Body of pancreas (tissue), 4 donors: ENCODE measurements at regions not wholly inside any gene's neighbourhood (a gene's known extent, or its start where the extent isn't known, plus 50 kb on each side); places are given as distances from the start of the nearest gene placed in this dataset.

ENCODE experiments used
- ATAC-seq: fragments of 150-250 bp; one replicate; pipeline ENCODE4 v1.9.1; 2016
- DNase-seq, 4 donors: peaks; one replicate each; pipeline ENCODE4 v3.0.0-alpha.2; 2019
- H3K27ac ChIP-seq, 4 donors: fragments of 200-600 bp; sonication (generic); 1 replicate in 3 of 4; 2 replicates in 1 of 4; pipeline versions ENCODE4 v1.5.1 to v1.6.1; 2016 to 2019; ENCODE audit warnings: mild to moderate bottlenecking in 1 of 4, mixed read lengths in 1 of 4, moderate library complexity in 1 of 4
- H3K27me3 ChIP-seq, 2 donors: fragments of 200-600 bp; sonication (generic); one replicate each; pipeline ENCODE4 v1.6.0; 2016; ENCODE audit warnings: mild to moderate bottlenecking in 1 of 2
- H3K36me3 ChIP-seq, 2 donors: fragments of 200-600 bp; sonication (generic); replicated peaks in 1 of 2; 2 replicates each; pipeline ENCODE4 v1.5.1; 2016; ENCODE audit warnings: low read depth in 2 of 2; ENCODE audit not compliant: insufficient read depth in 1 of 2
- H3K4me1 ChIP-seq: fragments of 200-600 bp; sonication (generic); one replicate; pipeline ENCODE4 v1.6.0; 2016
- H3K4me3 ChIP-seq, 2 donors: fragments of 200-600 bp; sonication (generic); 1 replicate in 1 of 2; 2 replicates in 1 of 2; pipeline ENCODE4 v1.5.1; 2016 to 2019
- H3K9me3 ChIP-seq, 3 donors: fragments of 200-600 bp; sonication (generic); 1 replicate in 2 of 3; 2 replicates in 1 of 3; pipeline ENCODE4 v1.5.1; 2016
- POLR2A ChIP-seq, 3 donors: fragments of 450-650 bp; IDR thresholded peaks; one replicate each; pipeline ENCODE4 v1.6.1; 2016; ENCODE audit warnings: antibody characterized with exemption in 3 of 3, mild to moderate bottlenecking in 2 of 3
- WGBS, 2 donors: methylation state at CpG; one replicate each; pipeline ENCODE4 v1.1.5; 2017; 5-methylcytosine and 5-hydroxymethylcytosine counted together
- intact Hi-C: fragments of 100-400 bp; cut with DNase I; formaldehyde crosslinking; loops from one replicate; pipeline ENCODE4 v1.15.1; 2023
- TF ChIP-seq, protein P1 (sequence below), 7 experiments: fragments of 450-650 bp in 4 of 7; fragments of 200-600 bp in 3 of 7; sonication (generic) in 3 of 7; IDR thresholded peaks; one replicate each; pipeline ENCODE4 v1.5.1; 2016 to 2019; ENCODE audit warnings: antibody characterized with exemption in 7 of 7

DNA sequence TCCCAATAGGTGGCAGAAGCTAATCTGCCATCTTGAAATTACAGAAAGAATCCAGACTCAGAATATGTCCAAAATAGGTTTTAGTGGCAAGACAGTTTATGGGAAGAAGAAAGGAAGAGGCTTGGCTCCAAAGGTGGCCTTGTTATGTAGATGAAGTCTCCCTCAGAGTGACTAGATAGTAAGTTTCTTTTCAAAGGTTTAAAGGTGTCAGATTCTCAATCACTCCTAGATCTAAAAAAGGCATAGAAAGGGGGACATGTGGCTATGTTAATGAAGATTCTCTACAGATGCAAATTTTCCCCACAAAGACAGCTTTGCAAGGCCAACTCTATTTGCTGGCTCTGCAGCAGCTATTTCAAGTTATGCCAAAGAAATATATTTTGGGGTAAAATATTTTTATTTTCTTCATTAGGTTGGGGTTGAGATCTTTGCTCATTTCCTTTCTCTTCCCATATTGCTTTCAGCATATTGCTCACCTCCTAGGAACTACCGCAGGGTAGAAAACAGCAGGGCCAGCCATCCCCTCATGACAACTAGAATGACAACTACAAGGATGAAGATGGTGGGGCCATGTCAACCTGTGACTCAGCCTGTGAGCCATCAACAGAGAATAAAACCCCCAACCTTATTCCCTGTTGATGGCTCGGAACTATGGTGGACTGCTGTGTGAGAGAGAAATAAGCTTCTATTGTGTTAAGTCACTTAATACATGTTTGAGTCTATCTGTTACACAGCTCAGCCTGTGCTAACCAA, 274.0 kb upstream of the GALNT17 start:
- no peak overlapping the region for H3K4me3 ChIP-seq
- H3K4me1 ChIP-seq: no peaks in the 10 kb centered on the region
- ATAC-seq (no peak), DNase-seq (no peak)
- no peaks in the 10 kb centered on the region for H3K27me3 ChIP-seq
- 87 to 94% methylated on average over 2 of the region's 2 CpGs for WGBS, 2 donors
- intact Hi-C loops: loop anchor here (2.0 kb wide), 1 partner anchor 873 kb away; no protein-coding TSS in a partner anchor
- H3K36me3 ChIP-seq: no peaks in the 10 kb centered on the region
- TF ChIP-seq POLR2A (IDR thresholded peaks at IDR 0.05): no peak
- TF ChIP-seq, protein P1, sequence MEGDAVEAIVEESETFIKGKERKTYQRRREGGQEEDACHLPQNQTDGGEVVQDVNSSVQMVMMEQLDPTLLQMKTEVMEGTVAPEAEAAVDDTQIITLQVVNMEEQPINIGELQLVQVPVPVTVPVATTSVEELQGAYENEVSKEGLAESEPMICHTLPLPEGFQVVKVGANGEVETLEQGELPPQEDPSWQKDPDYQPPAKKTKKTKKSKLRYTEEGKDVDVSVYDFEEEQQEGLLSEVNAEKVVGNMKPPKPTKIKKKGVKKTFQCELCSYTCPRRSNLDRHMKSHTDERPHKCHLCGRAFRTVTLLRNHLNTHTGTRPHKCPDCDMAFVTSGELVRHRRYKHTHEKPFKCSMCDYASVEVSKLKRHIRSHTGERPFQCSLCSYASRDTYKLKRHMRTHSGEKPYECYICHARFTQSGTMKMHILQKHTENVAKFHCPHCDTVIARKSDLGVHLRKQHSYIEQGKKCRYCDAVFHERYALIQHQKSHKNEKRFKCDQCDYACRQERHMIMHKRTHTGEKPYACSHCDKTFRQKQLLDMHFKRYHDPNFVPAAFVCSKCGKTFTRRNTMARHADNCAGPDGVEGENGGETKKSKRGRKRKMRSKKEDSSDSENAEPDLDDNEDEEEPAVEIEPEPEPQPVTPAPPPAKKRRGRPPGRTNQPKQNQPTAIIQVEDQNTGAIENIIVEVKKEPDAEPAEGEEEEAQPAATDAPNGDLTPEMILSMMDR (IDR thresholded peaks at IDR 0.05): no peak
- peaks cover 0 to 8% (median 0%) of the 10 kb centered on the region in 3 donors for H3K9me3 ChIP-seq
- H3K27ac ChIP-seq: no peak overlapping the region

DNA sequence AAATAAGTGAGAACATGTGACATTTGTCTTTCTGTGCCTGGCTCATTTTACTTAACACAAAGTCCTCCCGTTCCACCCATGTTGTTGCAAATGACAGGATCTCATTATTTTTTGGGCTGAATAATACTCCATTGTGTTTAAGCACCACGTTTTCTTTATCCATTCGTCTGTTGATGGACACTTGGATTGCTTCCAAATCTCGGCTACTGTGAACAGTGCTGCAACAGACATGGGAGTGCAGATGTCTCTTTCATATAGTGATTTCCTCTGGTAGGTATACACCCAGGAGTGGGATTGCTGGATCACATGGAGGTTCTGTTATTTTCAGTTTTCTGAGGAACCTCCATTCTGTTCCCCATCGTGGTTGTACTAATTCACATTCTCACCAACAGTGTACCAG, 264.4 kb upstream of the GALNT17 start:
- intact Hi-C loops: no loop called here
- no peak overlapping the region for H3K27ac ChIP-seq
- H3K36me3 ChIP-seq: no peaks in the 10 kb centered on the region
- DNase-seq: no peak
- 24% methylated on average over 5 of the region's 5 CpGs for WGBS, 2 donors
- no peaks in the 10 kb centered on the region for H3K4me1 ChIP-seq
- peaks cover 0 to 5% of the 10 kb centered on the region in 2 donors for H3K27me3 ChIP-seq
- TF ChIP-seq, protein P1 (IDR thresholded peaks at IDR 0.05): no peak
- no peak for TF ChIP-seq POLR2A (IDR thresholded peaks at IDR 0.05)
- H3K4me3 ChIP-seq: no peak overlapping the region
- no peaks in the 10 kb centered on the region for H3K9me3 ChIP-seq
- no peak for ATAC-seq

- Histone ChIP-seq H3K4me3 (no peak overlapping the region), H3K27me3 (peaks cover 0 to 5% of the 10 kb centered on the region in 2 donors), H3K27ac (no peak overlapping the region), H3K4me1 (no peaks in the 10 kb centered on the region), H3K36me3 (no peaks in the 10 kb centered on the region), H3K9me3 (no peaks in the 10 kb centered on the region)
- whole genome bisulfite sequencing, 2 donors: 34 to 54% methylated on average over 5 of the region's 5 CpGs
- intact Hi-C loops: no loop called here
- ATAC-seq (no peak), DNase-seq (no peak)
- TF ChIP-seq POLR2A (IDR thresholded peaks at IDR 0.05): no peak
Observed at GRCh38 chr7:70870349-70870748, 261.6 kb upstream of the GALNT17 start.

- ATAC-seq: no peak
- Histone ChIP-seq H3K27me3 (peaks cover 0 to 5% of the 10 kb centered on the region in 2 donors), H3K27ac (no peak overlapping the region), H3K4me1 (no peaks in the 10 kb centered on the region), H3K9me3 (no peaks in the 10 kb centered on the region), H3K4me3 (no peak overlapping the region), H3K36me3 (no peaks in the 10 kb centered on the region)
- DNase-seq: no peak
- TF ChIP-seq, protein P1 (IDR thresholded peaks at IDR 0.05): no peak
- TF ChIP-seq POLR2A (IDR thresholded peaks at IDR 0.05): no peak
- 43 to 46% methylated on average over 2 of the region's 2 CpGs for WGBS, 2 donors
- intact Hi-C loops: no loop called here
Observed at GRCh38 chr7:70872188-70872587, 259.8 kb upstream of the GALNT17 start.

GRCh38 chr7:70881167-70881847, 250.6 kb upstream of the GALNT17 start:
- Histone ChIP-seq H3K9me3 (no peaks in the 10 kb centered on the region), H3K4me1 (no peaks in the 10 kb centered on the region), H3K27me3 (no peaks in the 10 kb centered on the region), H3K36me3 (no peaks in the 10 kb centered on the region), H3K4me3 (no peak overlapping the region), H3K27ac (no peak overlapping the region)
- intact Hi-C loops: no loop called here
- DNase-seq: no peak
- 32 to 34% methylated on average over 7 of the region's 7 CpGs for WGBS, 2 donors
- ATAC-seq: no peak
- TF ChIP-seq, protein P1 (IDR thresholded peaks at IDR 0.05): no peak
- TF ChIP-seq POLR2A (IDR thresholded peaks at IDR 0.05): no peak
